ENCODE measurements at regions not wholly inside any gene's neighbourhood (a gene's known extent, or its start where the extent isn't known, plus 50 kb on each side); places are given as distances from the start of the nearest gene placed in this dataset.
A peak's percentile ranks its signal among the peaks of the same experiment; 100 is the strongest.
"Not testable (repeated sequence)": the region's sequence is repeated elsewhere in the genome, so short reads cannot be mapped to it uniquely, and the experiment has no call there.

DNA sequence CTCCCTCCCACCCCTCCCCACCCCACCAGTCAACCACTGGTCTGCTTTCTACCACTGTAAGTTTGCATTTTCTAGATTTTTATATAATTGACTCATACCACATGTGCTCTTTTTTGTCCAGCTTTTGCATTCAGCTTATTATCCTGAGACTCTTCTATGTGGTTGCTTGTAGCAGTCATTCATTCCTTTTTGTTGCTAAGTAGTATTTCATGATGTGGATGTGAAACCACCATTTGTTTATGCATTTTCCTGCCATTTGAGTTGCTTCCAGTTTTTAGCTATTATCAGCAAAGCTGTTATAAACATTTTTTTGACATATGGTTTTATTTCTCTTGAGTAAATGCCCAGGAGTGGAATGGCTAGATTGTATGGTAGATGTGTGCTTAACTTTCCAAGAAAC is 77.0 kb upstream of the FGF3 start:
- Histone ChIP-seq H3K4me1 (peaks cover 14% of the 10 kb centered on the region), H3K9me3 (peaks cover 6% of the 10 kb centered on the region; the same call in 2 of the 3 replicates), H3K27ac (no peak overlapping the region), H3K4me3 (no peak overlapping the region), H3K4me2 (no peak overlapping the region)
- ATAC-seq = no peak
- ChIA-PET POLR2A (no interaction called here), CTCF (interaction anchor here (1.1 to 13.1 kb wide), 6 partner anchors 8 to 189 kb away, joined by 4 to 120 read pairs (median 18); partner anchors contain the start of gene FGF19)
- FAIRE-seq = no peak
- no peak for TF ChIP-seq FOSL2 (IDR thresholded peaks at IDR 0.05)
- no peak for TF ChIP-seq FOSL2 (CRISPR knock-in tag; IDR thresholded peaks at IDR 0.05)
- TF ChIP-seq EP300 (IDR thresholded peaks at IDR 0.05) = no peak
- TF ChIP-seq, protein P1, sequence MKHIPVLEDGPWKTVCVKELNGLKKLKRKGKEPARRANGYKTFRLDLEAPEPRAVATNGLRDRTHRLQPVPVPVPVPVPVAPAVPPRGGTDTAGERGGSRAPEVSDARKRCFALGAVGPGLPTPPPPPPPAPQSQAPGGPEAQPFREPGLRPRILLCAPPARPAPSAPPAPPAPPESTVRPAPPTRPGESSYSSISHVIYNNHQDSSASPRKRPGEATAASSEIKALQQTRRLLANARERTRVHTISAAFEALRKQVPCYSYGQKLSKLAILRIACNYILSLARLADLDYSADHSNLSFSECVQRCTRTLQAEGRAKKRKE (CRISPR knock-in tag; IDR thresholded peaks at IDR 0.05; ENCODE audit: low read depth) = no peak
- DNase-seq (ENCODE audit: low read depth in 1 of 2, low spot score in 1 of 2) = no peak

GRCh38 chr11:69898123-69898522 is 78.9 kb upstream of the FGF3 start:
- FAIRE-seq (no peak), ATAC-seq (no peak), DNase-seq (ENCODE audit: low read depth in 1 of 2, low spot score in 1 of 2) (no peak)
- Histone ChIP-seq H3K4me1 (peaks cover 16% of the 10 kb centered on the region), H3K4me3 (no peak overlapping the region), H3K4me2 (no peak overlapping the region), H3K27ac (no peak overlapping the region), H3K9me3 (peaks cover 6% of the 10 kb centered on the region; the same call in 2 of the 3 replicates)
- TF ChIP-seq FOSL2 (IDR thresholded peaks at IDR 0.05) (no peak), FOSL2 (CRISPR knock-in tag; IDR thresholded peaks at IDR 0.05) (no peak), KDM5A (IDR thresholded peaks at IDR 0.05) (no peak), NR3C1 (IDR thresholded peaks at IDR 0.05) (no peak), RNF2 (IDR thresholded peaks at IDR 0.05; ENCODE audit: borderline replicate concordance, low read depth) (no peak), HOXB13 (CRISPR knock-in tag; IDR thresholded peaks at IDR 0.05; ENCODE audit: low read depth) (no peak), JUNB (IDR thresholded peaks at IDR 0.05) (no peak), ZC3H11A (IDR thresholded peaks at IDR 0.05) (no peak), RAD21 (conservative IDR thresholded peaks at IDR 0.05 in 1 of 2, IDR thresholded peaks at IDR 0.05 in 1 of 2) (no peak), HEYL (CRISPR knock-in tag; IDR thresholded peaks at IDR 0.05) (no peak), TFCP2L1 (CRISPR knock-in tag; IDR thresholded peaks at IDR 0.05) (no peak), CHD2 (IDR thresholded peaks at IDR 0.05; ENCODE audit: low read length, partially characterized antibody) (no peak)
- TF ChIP-seq, protein P2, sequence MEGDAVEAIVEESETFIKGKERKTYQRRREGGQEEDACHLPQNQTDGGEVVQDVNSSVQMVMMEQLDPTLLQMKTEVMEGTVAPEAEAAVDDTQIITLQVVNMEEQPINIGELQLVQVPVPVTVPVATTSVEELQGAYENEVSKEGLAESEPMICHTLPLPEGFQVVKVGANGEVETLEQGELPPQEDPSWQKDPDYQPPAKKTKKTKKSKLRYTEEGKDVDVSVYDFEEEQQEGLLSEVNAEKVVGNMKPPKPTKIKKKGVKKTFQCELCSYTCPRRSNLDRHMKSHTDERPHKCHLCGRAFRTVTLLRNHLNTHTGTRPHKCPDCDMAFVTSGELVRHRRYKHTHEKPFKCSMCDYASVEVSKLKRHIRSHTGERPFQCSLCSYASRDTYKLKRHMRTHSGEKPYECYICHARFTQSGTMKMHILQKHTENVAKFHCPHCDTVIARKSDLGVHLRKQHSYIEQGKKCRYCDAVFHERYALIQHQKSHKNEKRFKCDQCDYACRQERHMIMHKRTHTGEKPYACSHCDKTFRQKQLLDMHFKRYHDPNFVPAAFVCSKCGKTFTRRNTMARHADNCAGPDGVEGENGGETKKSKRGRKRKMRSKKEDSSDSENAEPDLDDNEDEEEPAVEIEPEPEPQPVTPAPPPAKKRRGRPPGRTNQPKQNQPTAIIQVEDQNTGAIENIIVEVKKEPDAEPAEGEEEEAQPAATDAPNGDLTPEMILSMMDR (IDR thresholded peaks at IDR 0.05) = no peak
- ChIA-PET POLR2A (no interaction called here), CTCF (interaction anchor here (1.0 to 13.1 kb wide), 9 partner anchors 10 to 298 kb away, joined by 3 to 120 read pairs (median 11); partner anchors contain the start of gene FGF19)
- WGBS (ENCODE audit: missing lambda C conversion rate) = 47% methylated on average over 4 of the region's 4 CpGs

DNA sequence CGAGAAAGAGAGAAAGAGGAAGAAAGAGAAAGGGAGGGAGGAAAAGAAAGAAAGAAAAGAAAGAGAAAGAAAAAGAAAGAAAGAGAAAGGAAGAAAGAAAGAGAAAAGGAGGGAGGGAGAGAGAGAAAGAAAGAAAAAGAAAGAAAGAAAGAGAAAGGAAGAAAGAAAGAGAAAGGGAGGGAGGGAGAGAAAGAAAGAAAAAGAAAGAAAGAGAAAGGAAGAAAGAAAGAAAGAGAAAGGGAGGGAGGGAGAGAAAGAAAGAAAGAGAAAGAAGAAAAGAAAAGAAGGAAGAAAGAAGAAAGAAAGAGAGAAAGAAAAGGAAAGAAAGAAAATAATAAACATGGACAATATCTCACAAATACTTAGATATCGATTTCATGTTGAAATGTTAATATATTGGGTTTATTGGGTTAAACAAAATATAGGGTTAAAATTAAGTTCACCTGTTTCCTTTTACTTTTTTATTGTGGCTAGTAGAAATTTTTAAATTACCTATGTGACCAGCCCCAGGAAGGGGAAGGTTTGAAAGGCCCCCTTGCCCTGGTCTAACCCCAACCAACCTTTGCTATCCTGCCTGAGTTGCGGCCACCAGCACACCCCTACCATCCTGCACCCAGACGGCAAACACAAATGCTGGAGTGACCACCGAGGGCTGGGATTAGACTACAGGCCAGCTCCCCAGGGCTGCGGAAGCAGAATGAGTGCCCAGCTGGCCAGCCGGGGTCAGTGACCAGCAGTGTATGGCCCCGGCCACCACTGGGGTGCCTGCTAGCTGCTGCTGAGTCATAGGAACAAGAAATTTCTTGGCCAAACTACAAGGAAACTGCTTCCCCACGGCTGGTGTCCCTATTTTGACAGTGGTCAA is 81.0 kb upstream of the FGF3 start:
- TF ChIP-seq MAFK (IDR thresholded peaks at IDR 0.05; ENCODE audit: partially characterized antibody) = peak; percentile 11
- no peak; the same call in 1 of the 2 replicates for TF ChIP-seq FOSL2 (IDR thresholded peaks at IDR 0.05)
- peak; percentile 53 for TF ChIP-seq FOSL2 (CRISPR knock-in tag; IDR thresholded peaks at IDR 0.05)
- TF ChIP-seq JUNB (IDR thresholded peaks at IDR 0.05) = no peak
- peak in 1 of 2 experiments; percentile 56 for DNase-seq (ENCODE audit: low read depth in 1 of 2, low spot score in 1 of 2)
- Histone ChIP-seq H3K4me3 (no peak overlapping the region), H3K9me3 (peaks cover 6% of the 10 kb centered on the region; the same call in 2 of the 3 replicates), H3K4me2 (peak overlapping the region; percentile 58), H3K27ac (peak overlapping the region; percentile 33 to 75; a peak in 5 of 6 replicates), H3K4me1 (peaks cover 16% of the 10 kb centered on the region)
- WGBS (ENCODE audit: missing lambda C conversion rate) = 53% methylated on average over 7 of the region's 9 CpGs
- ChIA-PET CTCF (interaction anchor here (1.1 to 4.7 kb wide), 7 partner anchors 10 to 214 kb away, joined by 3 to 26 read pairs (median 6); no protein-coding TSS in a partner anchor), POLR2A (no interaction called here)
- peak; percentile 65 to 81; a peak in 5 of 6 replicates for ATAC-seq
- peak; percentile 54 for FAIRE-seq

GRCh38 chr11:69900822-69901302 is 81.6 kb upstream of the FGF3 start:
- peak overlapping the region; percentile 58 for H3K4me2 ChIP-seq
- H3K9me3 ChIP-seq; DNase-seq (ENCODE audit: low read depth in 1 of 2, low spot score in 1 of 2); POLR2A ChIA-PET; H3K4me3 ChIP-seq; FAIRE-seq: not testable (repeated sequence)
- CTCF ChIA-PET = interaction anchor here (0.7 to 3.1 kb wide), 6 partner anchors 9 to 284 kb away, joined by 3 to 25 read pairs (median 5); no protein-coding TSS in a partner anchor
- peak in 1 of 2 experiments; percentile 38; a peak in 2 of 6 replicates for ATAC-seq
- WGBS (ENCODE audit: missing lambda C conversion rate) = 53% methylated on average over 5 of the region's 5 CpGs
- peak overlapping the region; percentile 7 to 75; a peak in 4 of 6 replicates for H3K27ac ChIP-seq
- H3K4me1 ChIP-seq = peaks cover 16% of the 10 kb centered on the region

All from A549 (cell line).